ENCODE measurements at regions not wholly inside any gene's neighbourhood (a gene's known extent, or its start where the extent isn't known, plus 50 kb on each side); places are given as distances from the start of the nearest gene placed in this dataset.

- H3K4me2 ChIP-seq (ENCODE audit: low read length) = no peak overlapping the region
These were observed 1037.7 kb upstream of the KLHL29 start for GRCh38 chr2:22347306-22347705.

GRCh38 chr2:22350621-22351020 is 1034.4 kb upstream of the KLHL29 start:
- no peak overlapping the region for H3K27ac ChIP-seq
- no peak overlapping the region for H3K4me3 ChIP-seq (ENCODE audit: low read depth, low read length)
- H3K36me3 ChIP-seq (ENCODE audit: control insufficient read depth, insufficient read depth, low read length) = no peaks in the 10 kb centered on the region
- H3K9ac ChIP-seq = no peak overlapping the region
- H3K79me2 ChIP-seq = no peaks in the 10 kb centered on the region
- no peaks in the 10 kb centered on the region for H3K9me3 ChIP-seq (ENCODE audit: control insufficient read depth, low read length)
- no peaks in the 10 kb centered on the region for H3K27me3 ChIP-seq (ENCODE audit: control insufficient read depth, insufficient read depth, low read length)
- no peaks in the 10 kb centered on the region for H3K4me1 ChIP-seq
- H2AFZ ChIP-seq = no peak overlapping the region
- H3K4me2 ChIP-seq (ENCODE audit: low read length) = no peak overlapping the region
- no peak for TF ChIP-seq CTCF (IDR thresholded peaks at IDR 0.05)

More at GRCh38 chr2:22347306-22347705, 1037.7 kb upstream of the KLHL29 start:
- no peak overlapping the region for H3K27ac ChIP-seq
- TF ChIP-seq CTCF (IDR thresholded peaks at IDR 0.05) = no peak
- H3K4me1 ChIP-seq = no peaks in the 10 kb centered on the region
- no peaks in the 10 kb centered on the region for H3K9me3 ChIP-seq (ENCODE audit: control insufficient read depth, low read length)
- H3K27me3 ChIP-seq (ENCODE audit: control insufficient read depth, insufficient read depth, low read length) = no peaks in the 10 kb centered on the region
- H3K9ac ChIP-seq = no peak overlapping the region
- H3K36me3 ChIP-seq (ENCODE audit: control insufficient read depth, insufficient read depth, low read length) = no peaks in the 10 kb centered on the region
- H2AFZ ChIP-seq = no peak overlapping the region
- no peak overlapping the region for H3K4me3 ChIP-seq (ENCODE audit: low read depth, low read length)
- no peaks in the 10 kb centered on the region for H3K79me2 ChIP-seq

GRCh38 chr2:22355816-22356433 is 1029.1 kb upstream of the KLHL29 start:
- Histone ChIP-seq H3K27me3 (ENCODE audit: control insufficient read depth, insufficient read depth, low read length) (no peaks in the 10 kb centered on the region), H3K36me3 (ENCODE audit: control insufficient read depth, insufficient read depth, low read length) (no peaks in the 10 kb centered on the region), H3K4me1 (no peaks in the 10 kb centered on the region), H3K4me3 (ENCODE audit: low read depth, low read length) (no peak overlapping the region), H3K27ac (no peak overlapping the region), H3K9ac (no peak overlapping the region), H2AFZ (no peak overlapping the region), H3K4me2 (ENCODE audit: low read length) (no peak overlapping the region), H3K79me2 (no peaks in the 10 kb centered on the region), H3K9me3 (ENCODE audit: control insufficient read depth, low read length) (no peaks in the 10 kb centered on the region)
- TF ChIP-seq CTCF (IDR thresholded peaks at IDR 0.05) = peak; percentile 53

- Histone ChIP-seq H3K4me3 (ENCODE audit: low read depth, low read length) (no peak overlapping the region), H3K27ac (no peak overlapping the region), H3K36me3 (ENCODE audit: control insufficient read depth, insufficient read depth, low read length) (no peaks in the 10 kb centered on the region), H3K79me2 (no peaks in the 10 kb centered on the region), H3K4me2 (ENCODE audit: low read length) (no peak overlapping the region), H3K4me1 (no peaks in the 10 kb centered on the region), H2AFZ (no peak overlapping the region), H3K9ac (no peak overlapping the region), H3K27me3 (ENCODE audit: control insufficient read depth, insufficient read depth, low read length) (no peaks in the 10 kb centered on the region), H3K9me3 (ENCODE audit: control insufficient read depth, low read length) (no peaks in the 10 kb centered on the region)
- no peak for TF ChIP-seq CTCF (IDR thresholded peaks at IDR 0.05)
These were observed 1025.8 kb upstream of the KLHL29 start for GRCh38 chr2:22359071-22359672.

Data from parathyroid adenoma (tissue), 2 donors.